ENCODE measurements at regions not wholly inside any gene's neighbourhood (a gene's known extent, or its start where the extent isn't known, plus 50 kb on each side); places are given as distances from the start of the nearest gene placed in this dataset.
"Not testable (repeated sequence)": the region's sequence is repeated elsewhere in the genome, so short reads cannot be mapped to it uniquely, and the experiment has no call there.

DNA sequence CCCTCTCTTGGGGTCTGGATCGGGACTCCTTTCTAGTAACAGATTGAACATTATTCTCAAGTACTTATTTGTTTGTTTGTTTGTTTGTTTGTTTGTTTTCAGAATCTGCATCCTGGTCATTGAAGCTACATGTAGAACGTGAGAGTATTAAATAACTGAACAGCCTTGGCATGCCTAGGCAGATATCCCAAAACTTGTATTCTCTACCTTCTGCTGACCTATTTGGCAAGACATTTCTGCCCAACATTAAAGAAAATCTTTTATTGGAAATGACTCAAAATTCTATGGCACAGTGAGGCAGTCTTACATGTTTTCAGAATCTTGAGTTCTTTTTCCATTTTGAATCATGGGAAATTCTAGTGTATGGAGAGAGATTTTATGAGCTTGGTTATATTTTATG, 165.1 kb upstream of the CNOT2 start:
- no peak overlapping the region for H3K4me3 ChIP-seq (replicated peaks in 1 of 2; ENCODE audit: low read depth in 2 of 2, low read length in 2 of 2)
- TF ChIP-seq, protein P1, sequence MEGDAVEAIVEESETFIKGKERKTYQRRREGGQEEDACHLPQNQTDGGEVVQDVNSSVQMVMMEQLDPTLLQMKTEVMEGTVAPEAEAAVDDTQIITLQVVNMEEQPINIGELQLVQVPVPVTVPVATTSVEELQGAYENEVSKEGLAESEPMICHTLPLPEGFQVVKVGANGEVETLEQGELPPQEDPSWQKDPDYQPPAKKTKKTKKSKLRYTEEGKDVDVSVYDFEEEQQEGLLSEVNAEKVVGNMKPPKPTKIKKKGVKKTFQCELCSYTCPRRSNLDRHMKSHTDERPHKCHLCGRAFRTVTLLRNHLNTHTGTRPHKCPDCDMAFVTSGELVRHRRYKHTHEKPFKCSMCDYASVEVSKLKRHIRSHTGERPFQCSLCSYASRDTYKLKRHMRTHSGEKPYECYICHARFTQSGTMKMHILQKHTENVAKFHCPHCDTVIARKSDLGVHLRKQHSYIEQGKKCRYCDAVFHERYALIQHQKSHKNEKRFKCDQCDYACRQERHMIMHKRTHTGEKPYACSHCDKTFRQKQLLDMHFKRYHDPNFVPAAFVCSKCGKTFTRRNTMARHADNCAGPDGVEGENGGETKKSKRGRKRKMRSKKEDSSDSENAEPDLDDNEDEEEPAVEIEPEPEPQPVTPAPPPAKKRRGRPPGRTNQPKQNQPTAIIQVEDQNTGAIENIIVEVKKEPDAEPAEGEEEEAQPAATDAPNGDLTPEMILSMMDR (IDR thresholded peaks at IDR 0.05; ENCODE audit: low read depth, low read length), result no peak
- DNase-seq (ENCODE audit: low read depth in 2 of 2), result no peak

GRCh38 chr12:70080566-70080965, 162.7 kb upstream of the CNOT2 start:
- TF ChIP-seq, protein P1 (IDR thresholded peaks at IDR 0.05; ENCODE audit: low read depth, low read length), result no peak
- no peak overlapping the region for H3K4me3 ChIP-seq (replicated peaks in 1 of 2; ENCODE audit: low read depth in 2 of 2, low read length in 2 of 2)
- no peak for DNase-seq (ENCODE audit: low read depth in 2 of 2)

DNA sequence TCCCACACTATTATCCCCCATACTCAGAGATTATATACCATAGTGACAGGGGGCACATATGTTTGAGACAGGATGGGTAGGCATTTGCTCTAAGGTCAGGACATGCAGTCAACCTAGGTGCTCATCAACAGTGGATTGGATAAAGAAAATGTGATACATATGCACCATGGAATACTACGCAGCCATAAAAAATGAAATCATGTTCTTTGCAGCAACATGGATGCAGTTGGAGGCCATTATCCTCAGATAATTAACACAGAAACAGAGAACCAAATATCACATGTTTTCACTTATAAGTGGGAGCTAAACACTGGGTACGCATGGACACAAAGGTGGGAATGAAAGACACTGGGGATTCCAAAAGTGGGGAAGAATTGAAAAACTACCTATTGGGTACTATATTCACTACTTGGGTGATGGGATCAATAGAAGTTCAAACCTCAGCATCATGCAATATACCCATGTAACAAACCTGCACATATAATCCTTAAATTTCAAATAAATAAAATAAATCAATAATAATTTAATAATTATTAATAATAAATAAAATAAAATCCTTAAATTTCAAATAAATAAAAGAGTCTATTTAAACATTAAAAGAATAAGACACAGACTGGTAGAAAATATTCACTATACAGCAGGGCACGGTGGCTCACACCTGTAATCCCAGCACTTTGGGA, 160.1 kb upstream of the CNOT2 start:
- TF ChIP-seq, protein P1 (IDR thresholded peaks at IDR 0.05; ENCODE audit: low read depth, low read length), result no peak
- DNase-seq (ENCODE audit: low read depth in 2 of 2), result no peak
- H3K4me3 ChIP-seq (replicated peaks in 1 of 2; ENCODE audit: low read depth in 2 of 2, low read length in 2 of 2), result no peak overlapping the region

- no peak for DNase-seq (ENCODE audit: low read depth in 2 of 2)
- no peak overlapping the region for H3K4me3 ChIP-seq (replicated peaks in 1 of 2; ENCODE audit: low read depth in 2 of 2, low read length in 2 of 2)
- TF ChIP-seq, protein P1 (IDR thresholded peaks at IDR 0.05; ENCODE audit: low read depth, low read length), result no peak
Measured at GRCh38 chr12:70083677-70084020, 159.6 kb upstream of the CNOT2 start.

GRCh38 chr12:70086372-70086771, 156.9 kb upstream of the CNOT2 start:
- not testable (repeated sequence) for H3K4me3 ChIP-seq (replicated peaks in 1 of 2; ENCODE audit: low read depth in 2 of 2, low read length in 2 of 2); DNase-seq (ENCODE audit: low read depth in 2 of 2)

DNA sequence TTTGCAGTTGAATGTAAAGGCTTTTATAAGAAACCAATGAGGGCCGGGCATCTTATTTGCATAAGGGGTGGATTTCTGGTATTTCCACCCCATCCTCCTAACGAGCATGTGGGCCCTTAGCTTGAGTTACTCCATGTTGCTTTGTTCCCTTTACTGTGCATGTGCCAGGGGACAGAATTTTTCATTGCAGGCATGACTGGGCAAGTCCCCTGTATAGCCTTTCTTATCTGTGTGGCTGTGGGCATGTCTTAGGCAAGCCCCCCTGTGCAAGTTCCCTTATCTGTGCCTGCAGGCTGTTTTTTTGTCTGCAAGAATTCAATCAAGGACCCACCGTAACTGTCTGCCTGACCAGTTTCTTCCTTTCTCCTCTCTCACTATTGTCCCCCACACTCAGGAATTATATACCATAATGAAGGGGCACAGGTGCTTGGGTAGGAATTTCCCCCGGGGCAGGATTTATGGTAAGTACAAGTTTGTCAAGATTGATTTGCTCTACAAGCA, 152.2 kb upstream of the CNOT2 start:
- H3K4me3 ChIP-seq (replicated peaks in 1 of 2; ENCODE audit: low read depth in 2 of 2, low read length in 2 of 2), result no peak overlapping the region
- DNase-seq (ENCODE audit: low read depth in 2 of 2), result no peak
- TF ChIP-seq, protein P1 (IDR thresholded peaks at IDR 0.05; ENCODE audit: low read depth, low read length), result no peak

DNA sequence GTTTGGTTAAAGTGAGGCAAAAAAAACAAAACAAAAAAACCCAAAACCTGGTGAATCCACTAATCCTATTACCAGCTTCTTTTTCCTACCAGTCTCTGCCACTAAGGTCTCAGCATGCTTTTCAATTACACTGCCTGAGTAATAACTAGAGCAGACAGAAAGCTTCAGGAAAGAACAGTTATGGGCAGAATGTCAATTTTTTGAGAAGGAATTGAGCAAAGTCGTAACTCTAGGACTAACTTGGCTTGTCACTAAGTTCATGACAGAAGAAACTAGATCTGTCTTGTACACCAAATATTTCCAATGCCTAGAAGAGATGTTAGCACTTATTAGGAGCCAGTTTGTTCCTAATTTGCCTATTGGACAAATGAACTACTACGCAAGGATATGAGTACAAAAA, 148.8 kb upstream of the CNOT2 start:
- no peak overlapping the region for H3K4me3 ChIP-seq (replicated peaks in 1 of 2; ENCODE audit: low read depth in 2 of 2, low read length in 2 of 2)
- TF ChIP-seq, protein P1 (IDR thresholded peaks at IDR 0.05; ENCODE audit: low read depth, low read length), result no peak
- peak in 1 of 2 donors; percentile 5 for DNase-seq (ENCODE audit: low read depth in 2 of 2)

All from cardiac fibroblast (primary cell).